DND-41 (cell line): ENCODE measurements at regions not wholly inside any gene's neighbourhood (a gene's known extent, or its start where the extent isn't known, plus 50 kb on each side); places are given as distances from the start of the nearest gene placed in this dataset.

Source experiments
- EZH2 ChIP-seq: IDR thresholded peaks from 3 replicates; pipeline ENCODE4 v1.6.1; 2012; ENCODE audit warnings: borderline replicate concordance, low read depth, mild to moderate bottlenecking, moderate library complexity, low read length, inconsistent platforms; ENCODE audit not compliant: severe bottlenecking
- TF ChIP-seq, protein P1 (sequence below): IDR thresholded peaks from 2 replicates; pipeline ENCODE4 v1.5.1; 2012; ENCODE audit warnings: borderline replicate concordance, low read length, moderate library complexity, mild to moderate bottlenecking; ENCODE audit not compliant: poor library complexity, severe bottlenecking; ENCODE audit errors: extremely low read depth

DNA sequence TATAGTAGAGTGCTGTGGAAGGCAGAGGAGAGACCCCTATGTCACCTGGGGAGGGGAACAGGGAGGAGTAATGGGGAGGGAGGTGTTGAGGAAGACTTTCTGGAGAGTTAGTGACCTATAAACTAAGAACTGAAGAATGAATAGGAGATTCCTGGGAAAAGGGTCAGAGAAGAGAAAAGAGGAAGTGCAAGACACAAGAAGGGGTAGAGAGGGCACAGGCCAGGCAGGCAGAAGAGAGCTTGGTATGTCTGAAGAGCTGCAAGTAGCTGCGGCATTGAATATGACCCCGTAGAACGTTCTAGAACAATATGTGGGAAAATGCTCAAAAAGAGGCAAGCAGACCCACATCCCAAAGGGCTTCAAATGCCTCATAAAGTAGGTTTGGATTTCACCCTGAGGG, 361.2 kb downstream of the PRDM2 start:
- TF ChIP-seq, protein P1, sequence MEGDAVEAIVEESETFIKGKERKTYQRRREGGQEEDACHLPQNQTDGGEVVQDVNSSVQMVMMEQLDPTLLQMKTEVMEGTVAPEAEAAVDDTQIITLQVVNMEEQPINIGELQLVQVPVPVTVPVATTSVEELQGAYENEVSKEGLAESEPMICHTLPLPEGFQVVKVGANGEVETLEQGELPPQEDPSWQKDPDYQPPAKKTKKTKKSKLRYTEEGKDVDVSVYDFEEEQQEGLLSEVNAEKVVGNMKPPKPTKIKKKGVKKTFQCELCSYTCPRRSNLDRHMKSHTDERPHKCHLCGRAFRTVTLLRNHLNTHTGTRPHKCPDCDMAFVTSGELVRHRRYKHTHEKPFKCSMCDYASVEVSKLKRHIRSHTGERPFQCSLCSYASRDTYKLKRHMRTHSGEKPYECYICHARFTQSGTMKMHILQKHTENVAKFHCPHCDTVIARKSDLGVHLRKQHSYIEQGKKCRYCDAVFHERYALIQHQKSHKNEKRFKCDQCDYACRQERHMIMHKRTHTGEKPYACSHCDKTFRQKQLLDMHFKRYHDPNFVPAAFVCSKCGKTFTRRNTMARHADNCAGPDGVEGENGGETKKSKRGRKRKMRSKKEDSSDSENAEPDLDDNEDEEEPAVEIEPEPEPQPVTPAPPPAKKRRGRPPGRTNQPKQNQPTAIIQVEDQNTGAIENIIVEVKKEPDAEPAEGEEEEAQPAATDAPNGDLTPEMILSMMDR, result no peak
- no peak for TF ChIP-seq EZH2
